ENCODE measurements at regions not wholly inside any gene's neighbourhood (a gene's known extent, or its start where the extent isn't known, plus 50 kb on each side); places are given as distances from the start of the nearest gene placed in this dataset.

GRCh38 chr5:33179301-33179700 is 261.5 kb upstream of the TARS1 start:
- no peak for TF ChIP-seq GTF2F1 (IDR thresholded peaks at IDR 0.05; ENCODE audit: low read depth, low read length)
- TF ChIP-seq ARHGAP35 (IDR thresholded peaks at IDR 0.05; ENCODE audit: partially characterized antibody) = no peak
- no peak for TF ChIP-seq ZBTB5 (IDR thresholded peaks at IDR 0.05)
- TF ChIP-seq ZFP36 (IDR thresholded peaks at IDR 0.05; ENCODE audit: low read depth, low read length, partially characterized antibody) = no peak
- TF ChIP-seq MLLT1 (IDR thresholded peaks at IDR 0.05) = no peak
- no peak for TF ChIP-seq SRSF7 (optimal IDR thresholded peaks at IDR 0.05; ENCODE audit: low read depth, low read length)
